ENCODE measurements at regions not wholly inside any gene's neighbourhood (a gene's known extent, or its start where the extent isn't known, plus 50 kb on each side); places are given as distances from the start of the nearest gene placed in this dataset.

DNA sequence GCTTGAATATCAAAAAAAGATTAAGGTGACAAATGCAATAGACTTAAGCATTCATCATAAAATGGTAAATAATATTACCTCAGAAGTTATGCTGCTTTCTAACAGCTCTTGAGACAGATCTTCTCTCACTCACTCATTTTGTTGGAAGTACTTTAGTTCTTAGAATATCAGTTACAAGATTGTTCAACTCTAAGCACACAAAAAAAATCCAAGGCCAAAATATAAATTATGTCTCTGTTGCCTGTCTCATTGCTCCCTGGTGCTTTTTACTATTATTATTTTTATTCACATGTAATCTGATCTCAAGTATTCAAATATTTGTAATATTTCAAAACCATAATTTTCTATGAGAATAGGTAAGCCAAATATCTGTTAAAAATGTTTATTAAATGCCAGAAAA is 259.4 kb upstream of the HSF2 start:
- no peak for TF ChIP-seq CTCF (conservative IDR thresholded peaks at IDR 0.05; ENCODE audit: low read depth, low read length)
- H3K4me3 ChIP-seq (ENCODE audit: low read length): no peak overlapping the region
- no peak for DNase-seq (ENCODE audit: low read depth)

- DNase-seq (ENCODE audit: low read depth): no peak
- no peak for TF ChIP-seq CTCF (conservative IDR thresholded peaks at IDR 0.05; ENCODE audit: low read depth, low read length)
- H3K4me3 ChIP-seq (ENCODE audit: low read length): no peak overlapping the region
Measured at GRCh38 chr6:122141246-122141645, 258.2 kb upstream of the HSF2 start.

GRCh38 chr6:122143813-122144601 is 255.4 kb upstream of the HSF2 start:
- no peak overlapping the region for H3K4me3 ChIP-seq (ENCODE audit: low read length)
- no peak for DNase-seq (ENCODE audit: low read depth)
- TF ChIP-seq CTCF (conservative IDR thresholded peaks at IDR 0.05; ENCODE audit: low read depth, low read length): no peak

- TF ChIP-seq CTCF (conservative IDR thresholded peaks at IDR 0.05; ENCODE audit: low read depth, low read length): no peak
- no peak overlapping the region for H3K4me3 ChIP-seq (ENCODE audit: low read length)
Measured at GRCh38 chr6:122145246-122145645, 254.2 kb upstream of the HSF2 start.

DNA sequence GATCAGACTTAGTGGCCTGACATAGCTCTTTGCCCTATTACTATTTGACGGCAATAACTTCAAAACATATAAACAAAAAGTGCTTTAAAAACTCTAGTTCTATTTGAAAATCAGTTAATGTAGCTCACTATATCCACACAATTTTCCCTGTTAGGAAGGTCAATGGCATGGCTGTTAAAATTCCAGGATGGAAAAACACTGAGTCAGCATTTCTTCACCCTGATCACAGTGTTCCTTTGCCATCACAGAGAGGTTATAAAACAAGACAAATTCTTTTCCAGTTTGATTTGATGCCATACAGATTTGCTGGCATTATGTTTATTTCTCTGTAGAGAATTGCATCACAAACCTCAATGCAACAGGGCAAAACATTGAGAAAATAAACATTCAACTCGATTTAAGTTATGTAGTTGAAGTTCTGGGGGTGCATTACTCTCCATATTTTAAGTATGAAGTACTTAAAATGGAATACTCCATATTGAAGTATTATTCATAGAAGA is 253.7 kb upstream of the HSF2 start:
- no peak for TF ChIP-seq CTCF (conservative IDR thresholded peaks at IDR 0.05; ENCODE audit: low read depth, low read length)
- DNase-seq (ENCODE audit: low read depth): no peak
- H3K4me3 ChIP-seq (ENCODE audit: low read length): no peak overlapping the region

More at GRCh38 chr6:122145246-122145645, 254.2 kb upstream of the HSF2 start:
- DNase-seq (ENCODE audit: low read depth): no peak

- DNase-seq (ENCODE audit: low read depth): no peak
- no peak overlapping the region for H3K4me3 ChIP-seq (ENCODE audit: low read length)
- TF ChIP-seq CTCF (conservative IDR thresholded peaks at IDR 0.05; ENCODE audit: low read depth, low read length): no peak
Measured at GRCh38 chr6:122147291-122147690, 252.2 kb upstream of the HSF2 start.

DNA sequence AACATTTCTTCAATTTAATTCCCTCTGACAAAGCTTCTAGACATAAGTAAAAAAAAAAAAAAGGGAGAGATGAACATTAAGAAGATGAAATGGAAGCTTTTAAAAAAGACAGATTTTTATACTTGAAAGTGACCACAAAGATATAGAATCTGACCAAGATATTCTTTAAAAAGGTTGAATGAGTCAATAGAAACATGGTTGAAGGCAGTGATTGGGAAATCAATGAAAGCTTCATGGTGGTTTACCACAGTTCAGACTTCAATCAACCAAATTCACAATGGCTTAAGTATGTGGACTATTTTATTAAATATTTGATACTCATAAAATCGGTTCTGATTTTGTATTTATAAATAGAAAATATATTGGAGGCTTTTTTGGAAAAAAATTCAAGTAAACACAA is 248.4 kb upstream of the HSF2 start:
- DNase-seq (ENCODE audit: low read depth): no peak
- H3K4me3 ChIP-seq (ENCODE audit: low read length): no peak overlapping the region
- TF ChIP-seq CTCF (conservative IDR thresholded peaks at IDR 0.05; ENCODE audit: low read depth, low read length): no peak
